GM12875 (cell line): ENCODE measurements at regions not wholly inside any gene's neighbourhood (a gene's known extent, or its start where the extent isn't known, plus 50 kb on each side); places are given as distances from the start of the nearest gene placed in this dataset.
"Not testable (repeated sequence)": the region's sequence is repeated elsewhere in the genome, so short reads cannot be mapped to it uniquely, and the experiment has no call there.

ENCODE experiments used
- H3K4me3 ChIP-seq: one replicate; pipeline ENCODE4 v1.5.1; 2011; ENCODE audit warnings: low read depth, low read length, control low read depth
- CTCF ChIP-seq: IDR thresholded peaks from 2 replicates; pipeline ENCODE4 v1.5.1; 2011; ENCODE audit warnings: low read depth, mild to moderate bottlenecking, control low read depth, inconsistent platforms, low read length, moderate library complexity, borderline replicate concordance; ENCODE audit not compliant: insufficient read depth

GRCh38 chr5:17020678-17021601 is 84.9 kb upstream of the MYO10 start:
- TF ChIP-seq CTCF, result no peak
- no peak overlapping the region for H3K4me3 ChIP-seq

DNA sequence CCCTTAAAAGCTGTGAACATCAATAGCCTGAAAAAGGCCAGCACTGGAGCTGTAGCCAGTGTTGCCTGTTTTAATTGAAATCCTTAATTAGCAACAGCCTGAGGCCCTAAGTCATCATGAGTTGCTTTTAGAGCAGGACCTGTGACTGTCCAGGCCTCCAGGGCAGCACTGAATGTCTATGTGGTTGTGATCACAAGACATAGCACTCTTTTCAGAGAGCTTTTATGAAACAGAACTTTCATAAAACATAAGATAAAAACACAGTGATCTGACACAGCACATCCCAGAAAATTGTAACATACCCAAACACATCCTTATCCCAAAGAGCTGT is 85.5 kb upstream of the MYO10 start:
- H3K4me3 ChIP-seq, result no peak overlapping the region
- no peak for TF ChIP-seq CTCF

GRCh38 chr5:17022296-17022695 is 86.2 kb upstream of the MYO10 start:
- TF ChIP-seq CTCF, result no peak
- H3K4me3 ChIP-seq, result no peak overlapping the region

- no peak for TF ChIP-seq CTCF
- no peak overlapping the region for H3K4me3 ChIP-seq
Measured at GRCh38 chr5:17024686-17025180, 88.6 kb upstream of the MYO10 start.

- not testable (repeated sequence) for H3K4me3 ChIP-seq
Measured at GRCh38 chr5:17031659-17032277, 95.7 kb upstream of the MYO10 start.

GRCh38 chr5:17032314-17032985 is 96.4 kb upstream of the MYO10 start:
- not testable (repeated sequence) for H3K4me3 ChIP-seq

DNA sequence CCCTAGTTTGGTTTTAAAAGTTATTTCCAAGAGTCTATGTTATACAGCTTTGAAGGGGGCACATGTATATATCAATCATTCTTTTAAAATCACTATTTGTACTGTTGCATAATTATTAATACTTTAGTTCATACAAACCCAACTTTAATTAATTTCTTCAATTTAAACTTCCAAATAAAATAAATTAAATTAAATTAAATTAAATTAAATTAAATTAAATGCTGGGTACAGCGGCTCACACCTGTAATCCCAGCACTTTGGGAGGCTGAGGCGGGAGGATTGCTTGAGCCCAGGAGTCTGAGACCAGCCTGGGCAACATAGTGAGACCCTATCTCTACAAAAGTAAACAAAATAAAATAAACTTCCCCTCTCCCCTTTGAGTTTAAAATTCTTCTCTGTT is 98.9 kb upstream of the MYO10 start:
- not testable (repeated sequence) for H3K4me3 ChIP-seq

DNA sequence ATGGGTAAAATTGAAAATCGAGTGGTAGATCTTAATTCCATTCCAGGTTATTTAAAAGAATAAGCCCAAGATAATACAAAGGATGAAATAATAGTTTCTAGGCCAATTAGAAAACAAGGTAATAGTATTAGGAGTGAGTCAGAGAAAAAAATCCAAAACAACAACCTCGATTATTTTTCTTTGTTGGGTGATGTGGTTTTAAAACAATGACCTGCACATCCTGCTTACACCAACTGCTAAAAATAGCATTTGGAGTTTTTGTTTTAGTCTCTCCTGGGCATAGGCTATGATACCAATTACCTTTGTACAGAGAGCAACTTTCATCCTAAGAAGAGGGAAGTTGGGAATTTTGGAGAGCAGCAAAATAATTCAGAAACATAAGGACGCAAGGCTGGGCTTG is 101.7 kb upstream of the MYO10 start:
- TF ChIP-seq CTCF, result no peak
- H3K4me3 ChIP-seq, result no peak overlapping the region
